ENCODE measurements at regions not wholly inside any gene's neighbourhood (a gene's known extent, or its start where the extent isn't known, plus 50 kb on each side); places are given as distances from the start of the nearest gene placed in this dataset.
A peak's percentile ranks its signal among the peaks of the same experiment; 100 is the strongest.

- ChIA-PET POLR2A (no interaction called here), RAD21 (ENCODE audit: low non-redundant PET in 1 of 2, low total read pairs in 2 of 2, uncharacterized antibody in 2 of 2, unreplicated experiment in 2 of 2) (no interaction called here), CTCF (no interaction called here)
- Histone ChIP-seq H3K4me1 (ENCODE audit: control insufficient read depth in 1 of 2, insufficient read depth in 2 of 2, low read length in 2 of 2) (no peaks in the 10 kb centered on the region), H3K4me2 (ENCODE audit: low read length) (no peak overlapping the region), H3K9me2 (ENCODE audit: insufficient read depth) (no peaks in the 10 kb centered on the region), H3K9me3 (ENCODE audit: control insufficient read depth in 1 of 2, insufficient read depth in 1 of 2, low read depth in 1 of 2, low read length in 2 of 2) (no peaks in the 10 kb centered on the region), H4K20me1 (ENCODE audit: insufficient read depth) (no peaks in the 10 kb centered on the region), H3K27ac (ENCODE audit: low read depth, low read length) (no peak overlapping the region), H3K4me3 (replicated peaks in 1 of 2; ENCODE audit: low read depth in 1 of 2, low read length in 2 of 2) (no peak overlapping the region), H3K36me3 (ENCODE audit: control insufficient read depth in 1 of 2, insufficient read depth in 2 of 2, low read length in 2 of 2) (no peaks in the 10 kb centered on the region), H3K27me3 (ENCODE audit: insufficient read depth, low read length) (peaks cover 18% of the 10 kb centered on the region), H3K9ac (ENCODE audit: low read length) (no peak overlapping the region), H3K79me2 (ENCODE audit: insufficient read depth, low read length) (no peaks in the 10 kb centered on the region), H2AFZ (ENCODE audit: low read depth, low read length, poor library complexity, severe bottlenecking) (no peak overlapping the region)
- intact Hi-C loops (cut with micrococcal nuclease), result no loop called here
- no peak for TF ChIP-seq CBX3 (IDR thresholded peaks at IDR 0.05; ENCODE audit: low read depth)
- TF ChIP-seq EZH2phosphoT487 (IDR thresholded peaks at IDR 0.05; ENCODE audit: borderline replicate concordance), result no peak
- no peak for TF ChIP-seq TCF7L2 (IDR thresholded peaks at IDR 0.05; ENCODE audit: borderline replicate concordance, extremely low read depth, insufficient read depth, insufficient read length)
- TF ChIP-seq EGR1 (IDR thresholded peaks at IDR 0.05; ENCODE audit: low read depth), result no peak
- TF ChIP-seq POLR2A (IDR thresholded peaks at IDR 0.05; ENCODE audit: borderline replicate concordance, extremely low read depth, insufficient read depth, insufficient read length), result no peak
- TF ChIP-seq ZFX (IDR thresholded peaks at IDR 0.05), result no peak
- peak in 1 of 3 experiments; percentile 15; a peak in 1 of 6 replicates for TF ChIP-seq CTCF (IDR thresholded peaks at IDR 0.05 in 2 of 3, conservative IDR thresholded peaks at IDR 0.05 in 1 of 3; ENCODE audit: borderline replicate concordance in 1 of 3, insufficient read depth in 1 of 3, low read depth in 2 of 3, low read length in 2 of 3)
- 0 out of 2 replicates have a peak, but pooled peaks have one; percentile 7 for TF ChIP-seq RAD21 (IDR thresholded peaks at IDR 0.05; ENCODE audit: low read depth)
- TF ChIP-seq ELF1 (IDR thresholded peaks at IDR 0.05; ENCODE audit: borderline replicate concordance, low read depth), result no peak
- DNase-seq (ENCODE audit: low read depth, low spot score) (no peak), ATAC-seq (no peak)
- BruUV-seq (replicated peaks), result no TSS peak
Observed at GRCh38 chr6:97465877-97466561, 183.0 kb upstream of the MMS22L start.

All from HCT116 (cell line).